Caco-2 (cell line): ENCODE measurements at regions not wholly inside any gene's neighbourhood (a gene's known extent, or its start where the extent isn't known, plus 50 kb on each side); places are given as distances from the start of the nearest gene placed in this dataset.
"Not testable (repeated sequence)": the region's sequence is repeated elsewhere in the genome, so short reads cannot be mapped to it uniquely, and the experiment has no call there.

Experiments used
- BruUV-seq: library from RNA; stranded (reverse); fragments of 400-500 nt; replicated peaks from 2 replicates; lab custom pipeline; 2021; lab: Mats Ljungman, UMichigan
- CTCF ChIA-PET: fragments of 300-600 bp; sonication (Branson Sonifier 250); formaldehyde crosslinking; loops from one replicate; lab custom pipeline; 2022; ENCODE audit warnings: antibody characterized with exemption; lab: Charles Lee
- POLR2A ChIA-PET: fragments of 300-600 bp; sonication (Branson Sonifier 250); formaldehyde crosslinking; loops from one replicate; lab custom pipeline; 2022; ENCODE audit warnings: antibody characterized with exemption; lab: Charles Lee
- DNase-seq, 2 experiments: peaks; one replicate each; pipeline versions ENCODE4 v3.0.0 to v3.0.0-alpha.2; 2020 to 2022
- H3K27me3 ChIP-seq: replicated peaks from 2 replicates; pipeline ENCODE4 v1.6.0; 2011; ENCODE audit warnings: low read length; ENCODE audit not compliant: control insufficient read depth, insufficient read depth
- H3K36me3 ChIP-seq: 2 replicates; pipeline ENCODE4 v1.5.1; 2011; ENCODE audit warnings: low read length; ENCODE audit not compliant: control insufficient read depth, insufficient read depth
- H3K4me1 ChIP-seq: fragments of 250-450 bp; sonication (Bioruptor Pico); 2 replicates; pipeline ENCODE4 v1.5.1; 2020; ENCODE audit warnings: mild to moderate bottlenecking
- H3K4me3 ChIP-seq: 2 replicates; pipeline ENCODE4 v1.5.1; 2011; ENCODE audit warnings: low read depth, mild to moderate bottlenecking, control low read depth, low read length
- H3K9me3 ChIP-seq: fragments of 250-450 bp; sonication (Bioruptor Pico); 2 replicates; pipeline ENCODE4 v1.5.1; 2020; ENCODE audit warnings: mild to moderate bottlenecking, moderate library complexity
- H3K27ac Mint-ChIP-seq: one replicate; pipeline ENCODE4 v1.8.0; 2022; ENCODE audit warnings: mixed read lengths; ENCODE audit not compliant: unreplicated experiment
- H3K27me3 Mint-ChIP-seq: one replicate; pipeline ENCODE4 v1.8.0; 2022; ENCODE audit warnings: mixed read lengths; ENCODE audit not compliant: insufficient read depth, unreplicated experiment
- H3K36me3 Mint-ChIP-seq: one replicate; pipeline ENCODE4 v1.8.0; 2022; ENCODE audit warnings: mild to moderate bottlenecking, mixed read lengths; ENCODE audit not compliant: insufficient read depth, unreplicated experiment
- H3K4me1 Mint-ChIP-seq: one replicate; pipeline ENCODE4 v1.8.0; 2022; ENCODE audit warnings: low read depth, mixed read lengths; ENCODE audit not compliant: unreplicated experiment
- H3K4me3 Mint-ChIP-seq: one replicate; pipeline ENCODE4 v1.8.0; 2022; ENCODE audit warnings: mild to moderate bottlenecking, moderate library complexity, mixed read lengths; ENCODE audit not compliant: unreplicated experiment
- H3K9me3 Mint-ChIP-seq: one replicate; pipeline ENCODE4 v1.8.0; 2022; ENCODE audit warnings: mixed read lengths; ENCODE audit not compliant: unreplicated experiment
- intact Hi-C: fragments of 100-400 bp; cut with micrococcal nuclease; formaldehyde crosslinking; loops from one replicate; pipeline ENCODE4 v1.10.0; 2022; ENCODE audit not compliant: unreplicated experiment
- TF ChIP-seq, protein P1 (sequence below), 2 experiments: fragments of 200-600 bp in 1 of 2; IDR thresholded peaks; 1 replicate in 1 of 2; 2 replicates in 1 of 2; pipeline versions ENCODE4 v1.5.1 to v1.8.0; 2011 to 2022; ENCODE audit warnings: antibody characterized with exemption in 1 of 2, control low read depth in 1 of 2, inconsistent platforms in 1 of 2, low read depth in 1 of 2, low read length in 1 of 2, mild to moderate bottlenecking in 1 of 2, moderate library complexity in 1 of 2; ENCODE audit not compliant: insufficient read depth in 1 of 2, severe bottlenecking in 1 of 2, unreplicated experiment in 1 of 2

DNA sequence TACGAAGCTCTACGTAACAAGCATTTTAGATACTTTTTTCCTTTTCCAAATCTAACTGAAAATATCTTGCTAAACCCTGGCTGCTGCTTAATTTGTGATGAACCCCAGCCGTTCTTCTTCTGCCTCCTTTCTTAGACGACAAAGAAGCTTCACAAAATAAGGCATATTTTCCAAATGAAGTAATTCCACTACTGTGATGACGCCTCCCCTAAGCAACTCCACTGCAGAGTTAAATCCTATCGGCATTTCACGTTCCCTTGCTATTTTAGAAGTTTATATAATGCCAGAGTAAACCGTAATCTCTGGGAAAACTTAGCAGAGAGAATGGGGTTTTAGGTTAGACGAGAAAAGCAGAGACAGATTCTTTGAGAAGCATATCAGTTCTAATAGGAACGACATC is 683.1 kb upstream of the SALL1 start:
- TF ChIP-seq, protein P1, sequence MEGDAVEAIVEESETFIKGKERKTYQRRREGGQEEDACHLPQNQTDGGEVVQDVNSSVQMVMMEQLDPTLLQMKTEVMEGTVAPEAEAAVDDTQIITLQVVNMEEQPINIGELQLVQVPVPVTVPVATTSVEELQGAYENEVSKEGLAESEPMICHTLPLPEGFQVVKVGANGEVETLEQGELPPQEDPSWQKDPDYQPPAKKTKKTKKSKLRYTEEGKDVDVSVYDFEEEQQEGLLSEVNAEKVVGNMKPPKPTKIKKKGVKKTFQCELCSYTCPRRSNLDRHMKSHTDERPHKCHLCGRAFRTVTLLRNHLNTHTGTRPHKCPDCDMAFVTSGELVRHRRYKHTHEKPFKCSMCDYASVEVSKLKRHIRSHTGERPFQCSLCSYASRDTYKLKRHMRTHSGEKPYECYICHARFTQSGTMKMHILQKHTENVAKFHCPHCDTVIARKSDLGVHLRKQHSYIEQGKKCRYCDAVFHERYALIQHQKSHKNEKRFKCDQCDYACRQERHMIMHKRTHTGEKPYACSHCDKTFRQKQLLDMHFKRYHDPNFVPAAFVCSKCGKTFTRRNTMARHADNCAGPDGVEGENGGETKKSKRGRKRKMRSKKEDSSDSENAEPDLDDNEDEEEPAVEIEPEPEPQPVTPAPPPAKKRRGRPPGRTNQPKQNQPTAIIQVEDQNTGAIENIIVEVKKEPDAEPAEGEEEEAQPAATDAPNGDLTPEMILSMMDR (IDR thresholded peaks at IDR 0.05; ENCODE audit: insufficient read depth in 1 of 2, low read depth in 1 of 2, low read length in 1 of 2, severe bottlenecking in 1 of 2, unreplicated experiment in 1 of 2) = no peak
- Histone ChIP-seq H3K9me3 (no peaks in the 10 kb centered on the region), H3K4me3 (no peak overlapping the region), H3K36me3 (no peaks in the 10 kb centered on the region), H3K27me3 (no peaks in the 10 kb centered on the region), H3K4me1 (no peaks in the 10 kb centered on the region)
- Mint-ChIP-seq H3K4me1 (no peaks in the 10 kb centered on the region), H3K27ac (no peak overlapping the region), H3K36me3 (no peaks in the 10 kb centered on the region), H3K4me3 (no peak overlapping the region), H3K27me3 (peaks cover 3% of the 10 kb centered on the region), H3K9me3 (no peaks in the 10 kb centered on the region)
- intact Hi-C loops = no loop called here
- POLR2A ChIA-PET = no interaction called here
- CTCF ChIA-PET = interaction anchor here (0.5 kb wide), 1 partner anchor 1929 kb away, joined by 3 read pairs; no protein-coding TSS in a partner anchor
- DNase-seq = no peak
- BruUV-seq = no TSS peak

DNA sequence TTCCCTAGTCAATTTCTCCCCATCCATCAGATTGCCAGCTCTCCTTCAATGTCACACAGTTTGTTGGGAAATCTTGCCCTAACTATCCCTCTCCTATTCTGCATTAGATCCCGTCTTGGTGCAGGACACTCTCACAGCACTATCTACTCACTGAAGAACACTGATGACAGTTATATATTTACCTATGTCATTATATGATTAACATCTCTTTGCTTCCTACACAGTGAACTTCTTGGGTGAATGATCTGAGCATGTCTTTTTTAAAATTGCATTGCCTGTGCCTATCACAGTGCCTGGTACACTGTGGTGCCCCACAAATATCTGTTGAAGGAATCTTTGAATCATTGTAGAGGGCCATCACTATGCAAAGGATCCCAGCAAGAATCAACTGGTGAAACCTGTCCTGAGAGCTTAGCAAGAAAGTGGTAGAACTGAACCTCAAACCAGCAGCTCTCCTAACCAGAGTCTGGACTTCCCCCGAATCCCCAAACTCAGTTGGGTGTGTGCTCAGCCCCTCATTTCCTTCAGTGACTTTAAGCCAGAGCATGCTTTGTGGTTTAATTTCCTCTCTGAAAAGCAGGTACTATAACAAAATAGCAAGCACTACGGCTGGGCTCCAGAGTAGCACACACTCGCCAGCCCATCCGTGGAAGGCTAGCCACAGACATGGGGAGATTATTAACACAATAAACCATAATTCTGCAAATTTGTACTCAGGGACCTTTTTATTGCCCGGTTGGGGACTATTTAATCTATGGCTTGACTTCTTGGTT is 680.7 kb upstream of the SALL1 start:
- no peaks in the 10 kb centered on the region for H3K27me3 ChIP-seq
- no peak overlapping the region for H3K4me3 ChIP-seq
- Mint-ChIP-seq H3K9me3 (no peaks in the 10 kb centered on the region), H3K27ac (no peak overlapping the region), H3K36me3 (no peaks in the 10 kb centered on the region), H3K4me1 (no peaks in the 10 kb centered on the region), H3K4me3 (no peak overlapping the region), H3K27me3 (peaks cover 3% of the 10 kb centered on the region)
- no peaks in the 10 kb centered on the region for H3K36me3 ChIP-seq
- CTCF ChIA-PET = no interaction called here
- TF ChIP-seq, protein P1 (IDR thresholded peaks at IDR 0.05; ENCODE audit: insufficient read depth in 1 of 2, low read depth in 1 of 2, low read length in 1 of 2, severe bottlenecking in 1 of 2, unreplicated experiment in 1 of 2) = no peak
- no peaks in the 10 kb centered on the region for H3K4me1 ChIP-seq
- intact Hi-C loops = no loop called here
- no peaks in the 10 kb centered on the region for H3K9me3 ChIP-seq
- no peak for DNase-seq
- POLR2A ChIA-PET = no interaction called here
- no TSS peak for BruUV-seq

DNA sequence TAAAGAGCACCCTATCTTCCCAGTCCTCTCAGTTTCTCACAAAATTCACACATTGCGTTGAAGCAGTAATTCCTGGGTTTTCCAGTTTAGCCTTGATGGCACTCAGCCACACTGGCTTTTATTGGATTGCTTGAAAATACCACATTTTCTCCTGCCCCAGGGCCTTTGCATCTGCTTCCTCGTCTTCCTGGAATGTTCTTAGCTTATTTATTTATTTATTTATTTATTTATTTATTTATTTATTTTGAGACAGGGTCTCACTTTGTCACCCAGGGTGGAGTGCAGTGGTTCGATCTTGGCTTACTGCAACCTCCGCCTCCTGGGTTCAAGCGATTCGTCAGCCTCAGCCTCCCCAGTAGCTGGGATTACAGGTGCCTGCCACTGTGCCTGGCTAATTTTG is 680.0 kb upstream of the SALL1 start:
- H3K4me1 ChIP-seq, H3K27me3 ChIP-seq, DNase-seq, POLR2A ChIA-PET, H3K4me3 Mint-ChIP-seq, H3K27ac Mint-ChIP-seq, H3K27me3 Mint-ChIP-seq, H3K4me3 ChIP-seq, H3K9me3 ChIP-seq, BruUV-seq, H3K36me3 Mint-ChIP-seq, H3K36me3 ChIP-seq, CTCF ChIA-PET, H3K4me1 Mint-ChIP-seq, intact Hi-C loops, H3K9me3 Mint-ChIP-seq: not testable (repeated sequence)
